Fibroblast of skin of left biceps (primary cell): ENCODE measurements at regions not wholly inside any gene's neighbourhood (a gene's known extent, or its start where the extent isn't known, plus 50 kb on each side); places are given as distances from the start of the nearest gene placed in this dataset.
"Not testable (repeated sequence)": the region's sequence is repeated elsewhere in the genome, so short reads cannot be mapped to it uniquely, and the experiment has no call there.

ENCODE experiments used
- DNase-seq, 2 experiments: peaks; one replicate each; pipeline ENCODE4 v3.0.0-alpha.2; 2013; ENCODE audit warnings: low read depth in 2 of 2

DNA sequence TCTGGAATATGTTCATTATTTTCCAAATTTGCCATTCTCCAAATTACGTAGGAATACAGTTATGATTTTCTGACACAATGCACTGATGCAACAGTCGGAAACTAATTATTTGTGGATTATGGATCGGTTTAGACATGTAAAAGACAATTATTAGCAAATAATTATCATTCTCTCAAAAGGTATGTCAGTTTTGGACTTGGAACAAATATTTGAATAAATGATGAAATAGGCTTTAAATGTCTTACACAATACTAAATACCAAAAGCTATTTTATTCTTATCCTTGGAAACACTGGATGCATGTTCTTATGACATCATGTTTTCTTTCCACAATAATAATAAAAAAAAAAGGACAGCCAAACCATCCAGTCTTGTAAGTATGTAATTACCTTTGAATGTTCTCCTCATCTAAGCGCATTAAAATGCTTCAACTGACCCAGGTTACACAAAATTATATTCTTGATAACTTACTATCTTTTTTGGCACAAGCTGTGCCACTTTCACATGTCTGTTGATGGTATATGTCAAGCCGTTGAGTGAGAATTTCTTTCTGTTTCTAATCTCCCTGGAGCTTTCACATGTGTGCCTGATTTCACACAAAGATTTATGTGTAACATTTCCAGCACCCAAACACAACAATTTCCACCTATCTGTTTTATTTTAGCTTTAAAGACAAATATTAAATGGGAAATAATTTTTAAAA is 238.5 kb upstream of the ZNF385D start:
- no peak for DNase-seq

DNA sequence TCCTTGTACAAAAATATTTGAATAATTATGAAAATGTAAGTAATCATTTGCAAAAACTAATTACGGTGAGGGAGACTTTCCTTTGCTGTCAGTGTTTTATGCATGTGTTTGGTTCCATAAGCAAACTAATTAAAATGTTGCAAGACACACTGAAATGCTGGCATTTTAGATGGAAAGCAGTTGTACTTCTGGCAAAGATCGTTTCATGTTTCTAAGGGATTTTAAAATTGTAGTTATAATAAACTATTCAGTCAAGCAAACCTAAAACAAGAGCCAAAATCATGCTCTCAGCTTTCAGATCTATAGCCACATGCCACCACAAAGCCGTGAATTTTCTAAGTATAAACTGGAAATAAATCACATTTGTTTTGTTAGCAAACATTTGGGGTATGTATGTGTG is 240.1 kb upstream of the ZNF385D start:
- DNase-seq, result no peak

DNA sequence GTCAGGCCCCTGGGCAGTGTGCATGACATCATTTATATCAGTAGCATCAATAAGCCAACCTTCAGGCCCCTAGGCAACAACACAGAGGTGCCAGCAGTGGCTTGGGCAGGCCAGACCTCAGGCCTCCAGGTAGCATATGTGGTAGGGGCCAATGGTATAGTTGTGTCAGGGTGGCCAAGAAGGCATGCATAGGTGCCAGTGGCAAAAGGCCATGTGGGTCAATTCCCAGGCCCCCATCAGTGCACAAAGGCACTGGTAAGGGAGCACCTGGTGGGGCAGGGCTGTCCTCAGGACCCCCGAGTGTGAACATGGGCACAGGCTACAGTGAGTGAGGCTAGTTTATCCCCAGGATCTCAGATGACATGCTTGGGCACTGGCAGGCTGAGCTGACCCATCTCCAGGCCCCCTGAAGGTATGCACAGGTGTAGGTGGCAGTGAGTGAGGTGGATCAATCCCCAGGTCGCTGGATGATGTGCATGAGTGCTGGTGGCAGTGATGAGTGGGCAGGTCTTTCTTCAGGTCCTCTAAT is 244.1 kb upstream of the ZNF385D start:
- no peak for DNase-seq

DNA sequence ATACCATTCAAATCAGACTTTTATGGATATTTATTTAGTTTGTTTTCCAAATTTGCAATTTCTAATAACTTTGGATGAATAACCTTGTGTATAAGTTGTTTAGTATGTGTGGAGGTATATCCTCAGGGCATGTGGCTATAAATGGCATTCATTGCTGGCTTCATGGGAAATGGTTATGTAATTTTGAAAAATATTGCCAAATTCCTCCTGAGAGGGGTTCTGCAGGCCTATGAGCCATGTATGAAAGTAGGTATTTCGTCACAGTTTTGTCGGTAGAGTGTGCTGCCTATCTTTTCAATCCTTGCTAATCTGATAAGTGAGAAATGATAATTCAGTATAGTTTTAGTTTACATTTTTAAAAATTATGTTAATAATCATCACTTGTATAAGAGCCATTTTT is 256.4 kb upstream of the ZNF385D start:
- DNase-seq, result no peak

DNA sequence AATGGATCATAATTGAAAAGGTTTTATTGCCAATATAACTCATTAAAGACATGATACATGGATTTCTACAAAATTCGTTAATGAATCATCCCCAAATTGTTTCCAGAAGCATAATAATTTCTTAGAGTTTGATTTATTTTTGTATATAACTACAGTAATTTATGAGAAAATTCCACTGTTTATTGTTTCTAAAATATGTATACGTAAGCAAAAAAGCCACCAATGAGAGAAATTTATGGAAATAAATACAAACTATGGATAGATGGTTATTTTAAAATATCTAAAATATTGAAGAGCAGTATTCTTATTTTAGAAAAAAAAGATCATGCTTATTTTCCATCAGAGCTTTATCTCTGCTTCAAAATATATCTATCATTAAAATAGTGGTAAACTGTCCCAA is 260.0 kb upstream of the ZNF385D start:
- no peak for DNase-seq

DNA sequence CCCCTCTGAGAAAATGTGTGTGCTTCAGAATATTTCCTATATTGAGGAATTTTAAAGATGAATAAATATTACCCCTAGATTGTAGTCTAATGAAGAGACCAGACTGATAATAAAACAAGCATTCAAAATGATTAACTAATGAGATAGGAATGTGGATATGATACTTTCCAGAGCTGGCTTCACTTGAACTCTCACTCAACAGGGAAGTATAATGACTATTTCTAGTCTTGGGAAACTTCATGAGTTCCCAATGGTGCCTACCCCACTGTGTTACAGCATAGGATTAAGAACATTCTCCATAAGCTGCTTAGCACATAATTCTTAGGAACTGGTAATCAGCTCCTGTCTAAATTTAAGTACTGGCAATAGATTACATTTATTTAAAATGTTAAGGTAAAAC is 261.5 kb upstream of the ZNF385D start:
- DNase-seq, result no peak

DNA sequence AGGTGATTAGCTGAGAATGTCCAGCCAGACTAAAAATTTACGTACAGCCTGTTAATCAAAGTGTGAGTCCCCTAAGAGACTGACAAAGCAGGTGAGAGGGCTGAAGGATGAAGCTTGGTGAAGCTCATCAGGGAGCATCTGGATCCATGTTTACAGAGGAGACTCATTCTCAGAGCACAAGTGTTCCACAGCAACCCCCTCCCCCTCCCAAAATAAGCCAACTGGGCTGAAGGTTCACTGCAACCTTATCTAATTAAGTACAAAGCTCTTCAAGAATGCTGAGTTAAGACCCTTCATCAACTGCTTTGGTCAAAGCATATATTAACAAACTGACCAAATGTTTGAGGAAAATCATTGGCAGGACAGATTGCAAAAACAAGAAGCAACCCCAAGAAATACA is 262.6 kb upstream of the ZNF385D start:
- DNase-seq, result no peak

DNA sequence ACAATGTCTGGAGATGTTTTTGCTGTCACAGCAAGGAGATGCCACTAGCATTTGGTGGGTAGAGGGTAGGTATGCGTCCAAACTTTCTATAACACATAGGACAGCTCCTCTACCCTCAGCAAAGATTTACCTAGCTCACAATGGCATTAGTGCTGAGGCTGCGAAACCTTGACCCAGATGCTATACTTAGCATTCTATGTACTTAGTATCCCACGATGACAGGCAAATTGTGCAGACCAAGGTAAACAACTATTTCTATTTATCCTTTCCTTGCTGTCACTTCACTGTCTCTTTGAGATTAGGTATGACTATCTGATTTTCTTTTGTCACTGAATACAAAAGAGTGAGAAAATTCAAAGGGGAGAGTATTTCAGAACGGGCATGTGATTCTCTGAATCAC is 265.2 kb upstream of the ZNF385D start:
- DNase-seq, result no peak

DNA sequence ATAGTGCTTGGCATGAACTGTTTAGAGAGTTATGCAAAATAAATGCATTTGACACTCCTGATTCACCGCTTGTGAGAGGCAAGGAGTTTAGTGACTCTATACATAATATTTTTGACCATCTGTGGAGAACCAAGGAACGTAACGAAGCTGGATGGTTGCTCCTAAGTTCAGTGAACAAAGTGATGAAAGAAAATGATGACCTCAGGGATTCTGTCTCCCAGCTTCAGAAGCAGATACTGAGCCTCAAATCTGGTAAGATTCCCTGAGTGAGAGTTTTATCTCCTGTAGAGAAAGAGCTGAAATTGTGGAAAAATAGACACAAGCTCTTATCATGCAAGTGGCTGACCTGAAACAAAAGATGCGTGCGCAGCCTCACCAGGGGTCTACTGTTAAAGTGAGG is 273.6 kb upstream of the ZNF385D start:
- not testable (repeated sequence) for DNase-seq

DNA sequence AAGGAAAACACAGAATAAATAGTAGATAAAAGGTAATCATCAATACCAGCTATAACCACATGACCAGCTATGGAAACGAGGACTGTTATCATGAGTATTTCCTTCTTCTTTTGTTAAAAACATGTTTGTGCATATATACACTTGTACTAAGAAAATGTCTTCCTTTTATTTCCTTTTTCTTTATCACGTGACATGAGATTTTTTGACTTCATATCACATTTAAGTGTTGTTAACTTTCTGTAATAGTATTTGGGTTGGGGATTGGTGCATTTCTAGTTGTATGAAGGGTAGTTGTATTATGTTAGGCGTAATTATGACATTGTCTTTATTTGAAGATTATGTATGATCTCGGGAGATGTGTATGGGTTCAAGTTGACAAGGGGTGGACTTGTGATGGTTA is 278.5 kb upstream of the ZNF385D start:
- no peak for DNase-seq

DNA sequence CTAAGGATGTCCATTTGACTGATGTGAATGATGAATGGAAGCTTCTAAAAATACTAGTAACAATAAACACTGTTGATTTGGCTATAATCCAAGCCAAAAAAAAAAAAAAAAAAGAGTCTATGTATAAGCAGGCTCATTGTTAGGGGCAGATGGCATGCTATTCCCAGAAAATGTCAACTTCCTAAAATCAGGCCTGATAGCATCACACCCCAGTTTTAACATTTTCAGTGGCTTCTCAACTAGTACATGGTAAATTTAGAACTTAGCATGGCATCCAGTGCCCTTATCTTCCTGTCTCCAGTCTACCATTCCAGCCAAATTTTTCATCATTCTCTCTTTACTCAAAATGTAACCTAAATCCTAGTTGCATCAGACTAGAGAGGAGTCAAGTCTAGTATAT is 288.2 kb upstream of the ZNF385D start:
- no peak for DNase-seq

DNA sequence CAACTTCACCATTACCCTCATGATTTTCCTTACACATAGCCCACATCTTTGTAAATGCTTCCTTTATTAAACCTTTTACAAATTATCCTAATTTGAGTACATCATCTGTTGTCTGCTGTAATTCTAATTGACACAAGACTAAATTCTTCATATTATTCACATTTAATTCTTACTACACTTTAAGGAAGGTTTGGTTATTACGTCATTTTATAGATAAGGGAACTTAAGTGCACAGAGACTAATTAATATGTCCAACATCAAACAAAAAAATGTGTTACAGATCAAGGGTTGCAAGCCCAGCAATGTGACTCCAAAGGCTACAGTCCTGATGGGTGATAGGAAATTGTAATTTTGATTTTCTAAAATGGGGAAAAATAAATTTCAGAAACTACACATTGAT is 289.1 kb upstream of the ZNF385D start:
- no peak for DNase-seq

DNA sequence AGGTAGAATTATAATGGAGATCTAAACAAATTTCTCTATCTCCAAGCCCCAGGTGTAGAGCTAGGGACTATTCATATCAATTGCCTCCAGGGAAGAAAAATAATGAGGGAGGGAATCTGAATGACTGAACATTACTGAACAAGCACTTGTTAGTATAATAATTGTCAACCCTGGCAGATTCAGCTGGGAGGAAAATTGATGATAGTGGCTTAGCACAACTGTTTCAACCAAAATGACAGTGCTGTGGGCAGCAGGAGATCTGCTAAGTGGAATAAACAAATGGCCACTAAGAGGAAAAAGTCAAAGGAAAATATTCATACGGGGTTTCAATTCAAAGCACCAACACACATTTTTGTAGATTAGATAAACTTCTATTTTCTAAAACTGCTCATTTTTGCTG is 294.9 kb upstream of the ZNF385D start:
- DNase-seq, result no peak

DNA sequence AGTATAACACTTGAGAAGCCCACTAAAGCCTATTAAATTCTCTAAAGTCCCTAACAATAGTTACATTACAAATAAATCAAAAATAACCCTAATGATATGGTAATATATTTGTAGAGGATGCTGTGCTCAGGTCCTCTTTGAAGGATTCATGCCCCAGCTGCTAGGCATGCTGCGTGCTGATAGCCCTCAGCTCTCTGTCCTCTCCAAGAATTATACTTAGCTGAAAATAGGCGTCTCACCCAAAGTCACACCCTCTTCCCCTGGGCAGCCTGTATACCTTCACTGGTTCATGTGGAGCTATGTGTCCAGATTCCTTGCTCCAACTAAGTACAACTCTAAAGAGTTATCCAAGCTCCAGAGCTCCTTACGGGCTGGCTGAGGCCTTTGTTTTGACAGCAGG is 312.5 kb upstream of the ZNF385D start:
- no peak for DNase-seq

DNA sequence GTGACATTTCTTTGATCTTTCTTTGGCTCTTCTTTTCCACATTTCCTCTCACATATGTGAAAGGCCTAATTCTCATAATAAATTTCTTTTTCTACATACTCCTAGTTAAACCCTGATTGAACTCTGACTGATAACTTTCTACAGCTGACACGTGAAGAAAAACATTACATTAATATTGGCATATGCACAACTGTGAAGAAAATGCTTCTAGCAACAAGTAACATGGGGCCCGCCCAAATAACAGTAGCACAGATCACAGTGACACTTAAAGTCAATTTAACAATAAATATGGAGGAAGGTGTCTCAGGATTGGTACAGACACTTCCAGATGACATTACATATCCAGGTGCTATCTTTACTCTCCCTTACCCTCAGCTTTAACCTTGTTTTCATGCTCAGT is 317.6 kb upstream of the ZNF385D start:
- no peak for DNase-seq

DNA sequence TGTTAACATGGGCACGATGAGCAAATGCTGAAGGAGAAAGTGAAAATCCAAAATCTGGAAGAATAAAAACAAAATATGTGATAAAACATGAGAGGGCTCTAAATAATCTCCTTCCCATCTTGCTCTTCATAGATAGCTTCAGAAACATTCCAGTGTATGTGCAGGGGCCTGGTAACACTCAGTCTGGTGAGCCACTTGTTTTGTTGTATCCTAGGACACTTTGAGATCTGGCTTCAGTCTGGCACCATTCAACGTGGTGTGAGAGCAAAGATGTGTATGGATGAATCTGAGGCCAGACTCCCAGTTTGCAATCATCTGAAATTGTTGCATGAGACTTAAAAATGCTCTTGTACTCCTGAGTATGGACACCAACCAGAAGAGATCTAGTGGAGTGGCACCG is 337.2 kb upstream of the ZNF385D start:
- no peak for DNase-seq

DNA sequence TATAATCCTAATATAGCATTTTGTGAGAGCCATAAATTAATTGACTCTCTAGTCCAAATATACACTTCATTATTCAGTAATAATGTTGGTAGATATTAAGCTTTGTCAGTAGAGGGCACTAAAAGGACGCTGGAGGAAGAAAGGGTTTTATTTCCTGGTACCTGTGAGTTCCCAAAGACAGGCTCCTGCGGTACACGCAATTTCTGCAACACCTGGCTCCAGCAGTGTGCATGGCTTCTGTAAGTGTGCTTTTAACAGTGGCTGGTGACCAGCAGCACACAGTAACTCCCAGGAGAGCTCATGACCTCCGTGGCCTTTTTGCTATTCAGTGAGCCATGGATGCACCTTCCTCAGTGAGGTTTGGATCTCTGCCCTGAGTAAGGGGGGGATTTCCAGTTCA is 338.3 kb upstream of the ZNF385D start:
- no peak for DNase-seq

DNA sequence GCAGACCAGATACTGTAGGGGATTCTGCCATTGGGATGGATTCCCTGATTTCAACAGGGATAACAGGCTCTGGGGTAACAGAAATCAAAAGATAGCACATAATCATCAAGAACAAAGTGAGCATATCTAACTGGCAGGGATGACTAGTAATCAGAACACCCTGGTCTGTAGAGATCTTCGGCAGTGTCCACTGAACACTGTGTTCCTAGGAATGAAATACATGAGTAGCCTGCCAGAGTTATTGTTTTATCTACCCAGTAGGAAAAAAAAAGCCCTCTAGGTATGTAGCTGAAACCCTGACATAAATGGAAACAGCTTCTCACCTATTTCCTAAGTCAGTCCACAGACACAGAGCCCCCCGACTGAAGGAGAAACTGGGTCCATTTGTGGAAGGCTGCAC is 340.3 kb upstream of the ZNF385D start:
- no peak for DNase-seq

DNA sequence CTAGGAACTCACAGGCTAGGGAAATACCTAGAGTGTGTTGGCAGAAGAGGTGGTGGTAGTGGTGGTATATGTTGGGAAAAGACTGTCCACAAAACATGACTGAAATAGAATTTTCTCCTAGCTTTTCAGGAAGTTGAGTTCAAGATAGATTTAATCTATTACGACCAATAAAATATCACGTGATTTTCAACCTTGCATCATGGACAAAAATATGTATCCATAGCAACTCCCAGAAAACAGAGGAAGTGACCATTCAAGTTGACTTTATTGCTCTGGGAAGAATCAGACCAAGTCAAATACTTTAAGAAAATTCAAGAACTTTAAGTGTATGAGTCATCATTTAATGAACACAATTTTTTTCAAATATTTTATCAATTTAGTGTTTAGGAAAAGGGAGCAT is 347.0 kb upstream of the ZNF385D start:
- DNase-seq, result no peak

DNA sequence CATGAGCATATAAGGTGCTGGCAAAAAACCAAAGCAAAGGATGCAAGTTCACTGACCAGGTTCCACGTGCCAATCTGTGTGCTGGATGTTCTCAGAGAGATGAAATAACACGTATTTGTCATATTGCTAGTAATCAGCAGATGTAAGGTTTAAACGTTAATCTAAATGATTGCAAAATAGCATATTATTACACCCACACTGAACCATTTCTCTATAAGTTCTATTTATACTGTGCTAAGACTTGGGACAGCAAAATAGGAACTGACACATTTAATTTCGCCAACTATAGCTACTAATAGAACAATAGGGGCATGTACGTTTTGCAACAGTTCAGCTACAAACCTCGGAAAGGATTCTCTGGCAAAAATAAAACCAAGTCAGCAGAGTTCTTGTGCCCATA is 350.3 kb upstream of the ZNF385D start:
- DNase-seq, result no peak

DNA sequence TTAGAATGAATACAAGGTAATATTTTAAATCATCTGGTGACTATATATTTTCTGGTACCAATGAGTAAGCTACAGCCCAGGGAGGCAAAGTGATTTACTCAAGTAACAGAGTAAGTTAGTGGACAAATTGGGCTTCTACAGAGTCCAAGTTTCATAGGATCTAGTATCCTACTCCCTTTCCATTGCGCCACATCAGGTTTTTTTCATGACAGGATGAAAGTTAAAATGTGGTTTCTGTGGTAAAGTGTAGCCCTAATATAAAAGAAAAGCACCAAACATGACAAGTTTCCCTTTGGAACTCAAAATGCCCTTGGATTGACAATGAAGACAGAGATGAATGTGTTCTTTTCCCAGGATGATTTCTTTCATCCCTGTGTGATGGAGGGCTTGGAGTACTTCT is 350.8 kb upstream of the ZNF385D start:
- DNase-seq, result no peak

DNA sequence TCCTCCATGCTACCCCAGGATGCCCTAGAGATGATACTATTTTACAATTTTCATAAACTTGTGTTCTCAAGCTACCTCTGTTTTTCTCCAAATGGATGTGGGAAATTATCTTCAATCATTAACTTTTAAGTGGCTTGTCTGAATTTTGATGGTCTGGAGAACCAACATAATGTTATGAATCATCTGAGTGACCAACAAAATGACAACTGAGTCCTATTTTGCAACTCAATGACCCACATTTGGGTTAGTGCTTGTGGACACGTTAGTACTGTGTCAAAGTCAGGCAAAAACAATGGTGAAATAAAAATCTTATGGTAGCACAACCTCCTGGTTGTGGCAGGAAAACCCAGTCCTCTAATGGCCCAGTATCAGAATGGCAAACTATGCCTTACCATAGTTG is 352.4 kb upstream of the ZNF385D start:
- no peak for DNase-seq

DNA sequence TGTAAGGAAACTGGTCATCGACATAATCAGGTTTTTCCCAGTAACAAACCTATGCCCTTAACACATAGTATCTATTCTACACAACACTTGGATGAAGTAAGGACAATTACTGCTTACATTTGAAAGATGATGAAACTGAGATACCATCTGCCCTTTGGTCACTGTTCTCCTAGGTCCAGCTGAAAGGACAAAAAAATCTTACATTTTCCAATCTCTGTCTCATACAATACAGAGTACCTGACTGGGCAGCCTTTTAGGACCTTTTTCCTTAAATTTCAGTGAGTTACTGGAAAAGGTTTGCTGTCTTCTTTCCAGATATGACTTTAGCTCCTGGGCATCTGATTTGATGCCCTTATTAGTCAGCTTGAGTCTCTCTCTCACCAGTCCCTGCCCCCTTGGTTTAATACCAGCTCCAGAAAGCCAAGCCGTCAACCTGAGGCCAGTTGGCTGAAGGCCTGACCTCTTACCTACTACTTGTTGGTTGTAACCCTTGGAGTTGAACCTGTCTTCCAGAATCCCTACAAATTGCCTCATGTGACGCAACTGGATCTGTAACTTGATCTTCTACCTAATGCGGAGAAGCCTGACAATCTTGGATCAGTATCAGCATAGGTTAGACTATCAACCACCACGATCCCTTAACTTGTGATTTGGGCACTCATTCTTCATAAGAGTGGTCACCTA is 355.3 kb upstream of the ZNF385D start:
- no peak for DNase-seq

DNA sequence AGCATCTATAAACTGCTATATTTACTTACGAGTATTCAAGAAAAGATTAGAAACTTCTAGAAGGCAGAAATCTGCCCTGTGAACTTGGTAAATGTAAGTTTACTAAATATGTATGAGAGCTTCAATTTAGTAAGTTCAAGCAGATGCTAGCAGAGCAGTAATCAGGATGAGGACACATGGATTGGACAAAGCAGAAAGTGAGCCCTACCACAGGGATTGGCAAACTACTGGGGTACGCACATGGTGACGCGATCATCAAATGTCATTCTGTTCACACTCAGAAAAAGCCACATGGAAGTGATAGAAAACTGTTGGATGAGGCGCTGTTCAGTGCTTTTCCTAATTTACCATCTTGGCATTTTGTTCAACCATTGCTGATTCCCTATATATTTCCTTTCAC is 360.2 kb upstream of the ZNF385D start:
- DNase-seq, result no peak
